PFSK-1 (cell line): ENCODE measurements at regions not wholly inside any gene's neighbourhood (a gene's known extent, or its start where the extent isn't known, plus 50 kb on each side); places are given as distances from the start of the nearest gene placed in this dataset.

Experiments used
- FOXP2 ChIP-seq: optimal IDR thresholded peaks from 2 replicates; pipeline ENCODE3; 2011; ENCODE audit warnings: borderline replicate concordance, control low read depth, inconsistent platforms; ENCODE audit not compliant: insufficient read depth; ENCODE audit errors: extremely low read length, extremely low read depth
- POLR2AphosphoS5 ChIP-seq: IDR thresholded peaks from 2 replicates; pipeline ENCODE4 v1.6.1; 2012; ENCODE audit warnings: low read depth, mild to moderate bottlenecking, control low read depth, low read length, moderate library complexity
- SIN3A ChIP-seq: IDR thresholded peaks from 2 replicates; pipeline ENCODE4 v1.6.1; 2012; ENCODE audit warnings: mild to moderate bottlenecking, low read length, moderate library complexity, borderline replicate concordance; ENCODE audit not compliant: insufficient read depth
- TAF1 ChIP-seq: IDR thresholded peaks from 2 replicates; pipeline ENCODE4 v1.6.1; 2012; ENCODE audit warnings: low read length, control low read depth, borderline replicate concordance; ENCODE audit not compliant: insufficient read depth
- TF ChIP-seq, protein P1 (sequence below), 2 experiments: IDR thresholded peaks; 2 replicates each; pipeline versions ENCODE4 v1.6.1 to v1.8.0; 2011 to 2012; ENCODE audit warnings: low read depth in 2 of 2, low read length in 2 of 2, control low read depth in 1 of 2, inconsistent platforms in 1 of 2, mild to moderate bottlenecking in 1 of 2, moderate library complexity in 1 of 2; ENCODE audit not compliant: insufficient read depth in 1 of 2

- TF ChIP-seq POLR2AphosphoS5 = no peak
- no peak for TF ChIP-seq TAF1
- no peak for TF ChIP-seq FOXP2
- TF ChIP-seq, protein P1, sequence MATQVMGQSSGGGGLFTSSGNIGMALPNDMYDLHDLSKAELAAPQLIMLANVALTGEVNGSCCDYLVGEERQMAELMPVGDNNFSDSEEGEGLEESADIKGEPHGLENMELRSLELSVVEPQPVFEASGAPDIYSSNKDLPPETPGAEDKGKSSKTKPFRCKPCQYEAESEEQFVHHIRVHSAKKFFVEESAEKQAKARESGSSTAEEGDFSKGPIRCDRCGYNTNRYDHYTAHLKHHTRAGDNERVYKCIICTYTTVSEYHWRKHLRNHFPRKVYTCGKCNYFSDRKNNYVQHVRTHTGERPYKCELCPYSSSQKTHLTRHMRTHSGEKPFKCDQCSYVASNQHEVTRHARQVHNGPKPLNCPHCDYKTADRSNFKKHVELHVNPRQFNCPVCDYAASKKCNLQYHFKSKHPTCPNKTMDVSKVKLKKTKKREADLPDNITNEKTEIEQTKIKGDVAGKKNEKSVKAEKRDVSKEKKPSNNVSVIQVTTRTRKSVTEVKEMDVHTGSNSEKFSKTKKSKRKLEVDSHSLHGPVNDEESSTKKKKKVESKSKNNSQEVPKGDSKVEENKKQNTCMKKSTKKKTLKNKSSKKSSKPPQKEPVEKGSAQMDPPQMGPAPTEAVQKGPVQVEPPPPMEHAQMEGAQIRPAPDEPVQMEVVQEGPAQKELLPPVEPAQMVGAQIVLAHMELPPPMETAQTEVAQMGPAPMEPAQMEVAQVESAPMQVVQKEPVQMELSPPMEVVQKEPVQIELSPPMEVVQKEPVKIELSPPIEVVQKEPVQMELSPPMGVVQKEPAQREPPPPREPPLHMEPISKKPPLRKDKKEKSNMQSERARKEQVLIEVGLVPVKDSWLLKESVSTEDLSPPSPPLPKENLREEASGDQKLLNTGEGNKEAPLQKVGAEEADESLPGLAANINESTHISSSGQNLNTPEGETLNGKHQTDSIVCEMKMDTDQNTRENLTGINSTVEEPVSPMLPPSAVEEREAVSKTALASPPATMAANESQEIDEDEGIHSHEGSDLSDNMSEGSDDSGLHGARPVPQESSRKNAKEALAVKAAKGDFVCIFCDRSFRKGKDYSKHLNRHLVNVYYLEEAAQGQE (IDR thresholded peaks at IDR 0.05; ENCODE audit: insufficient read depth in 1 of 2, low read depth in 2 of 2, low read length in 2 of 2) = no peak
- no peak for TF ChIP-seq SIN3A
Observed at GRCh38 chr11:131136486-131136885, 220.2 kb upstream of the SNX19 start.

DNA sequence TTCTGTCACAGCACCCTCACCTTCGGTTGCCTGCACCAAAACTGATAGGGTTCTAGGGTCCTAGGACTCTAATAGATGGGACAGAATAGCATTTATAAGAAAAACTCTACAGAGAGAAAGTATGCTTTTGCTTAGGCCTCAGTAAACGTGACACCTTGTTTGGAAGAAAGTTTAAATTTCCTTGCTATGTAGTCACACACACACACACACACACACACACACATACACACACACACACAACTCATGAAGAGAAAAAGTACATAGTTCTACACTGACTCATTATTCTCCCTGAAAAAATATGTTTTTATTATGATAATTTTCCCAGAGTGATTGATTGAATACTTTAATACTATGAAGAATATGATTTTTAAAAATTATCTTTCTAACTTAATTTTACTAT is 220.8 kb upstream of the SNX19 start:
- TF ChIP-seq POLR2AphosphoS5 = no peak
- no peak for TF ChIP-seq TAF1
- no peak for TF ChIP-seq FOXP2
- TF ChIP-seq SIN3A = no peak
- TF ChIP-seq, protein P1 (IDR thresholded peaks at IDR 0.05; ENCODE audit: insufficient read depth in 1 of 2, low read depth in 2 of 2, low read length in 2 of 2) = no peak

DNA sequence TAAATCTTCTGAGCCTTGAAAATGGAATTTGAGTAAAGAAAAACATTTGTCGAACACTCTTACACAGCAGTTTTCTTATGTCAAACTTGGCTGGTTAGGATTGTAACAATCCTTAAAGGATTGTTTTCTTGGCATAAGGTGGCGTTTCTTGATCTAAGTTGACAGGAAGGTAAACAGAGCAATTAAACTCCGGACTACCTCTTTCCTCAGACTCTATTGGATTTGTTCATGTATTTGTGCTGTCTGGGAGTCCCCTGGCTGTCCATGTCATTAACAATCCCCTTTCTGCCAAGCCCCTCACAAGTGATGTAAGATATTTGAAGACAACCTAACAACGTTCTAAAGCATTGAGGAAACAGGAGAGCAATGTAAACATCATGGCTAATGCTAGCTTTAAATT is 222.5 kb upstream of the SNX19 start:
- no peak for TF ChIP-seq TAF1
- no peak for TF ChIP-seq FOXP2
- no peak for TF ChIP-seq SIN3A
- no peak for TF ChIP-seq POLR2AphosphoS5
- TF ChIP-seq, protein P1 (IDR thresholded peaks at IDR 0.05; ENCODE audit: insufficient read depth in 1 of 2, low read depth in 2 of 2, low read length in 2 of 2) = no peak

- TF ChIP-seq TAF1 (no peak), FOXP2 (no peak), SIN3A (no peak), POLR2AphosphoS5 (no peak)
- TF ChIP-seq, protein P1 (IDR thresholded peaks at IDR 0.05; ENCODE audit: insufficient read depth in 1 of 2, low read depth in 2 of 2, low read length in 2 of 2) = no peak
Observed at GRCh38 chr11:131145791-131146190, 224.6 kb upstream of the NTM start.

DNA sequence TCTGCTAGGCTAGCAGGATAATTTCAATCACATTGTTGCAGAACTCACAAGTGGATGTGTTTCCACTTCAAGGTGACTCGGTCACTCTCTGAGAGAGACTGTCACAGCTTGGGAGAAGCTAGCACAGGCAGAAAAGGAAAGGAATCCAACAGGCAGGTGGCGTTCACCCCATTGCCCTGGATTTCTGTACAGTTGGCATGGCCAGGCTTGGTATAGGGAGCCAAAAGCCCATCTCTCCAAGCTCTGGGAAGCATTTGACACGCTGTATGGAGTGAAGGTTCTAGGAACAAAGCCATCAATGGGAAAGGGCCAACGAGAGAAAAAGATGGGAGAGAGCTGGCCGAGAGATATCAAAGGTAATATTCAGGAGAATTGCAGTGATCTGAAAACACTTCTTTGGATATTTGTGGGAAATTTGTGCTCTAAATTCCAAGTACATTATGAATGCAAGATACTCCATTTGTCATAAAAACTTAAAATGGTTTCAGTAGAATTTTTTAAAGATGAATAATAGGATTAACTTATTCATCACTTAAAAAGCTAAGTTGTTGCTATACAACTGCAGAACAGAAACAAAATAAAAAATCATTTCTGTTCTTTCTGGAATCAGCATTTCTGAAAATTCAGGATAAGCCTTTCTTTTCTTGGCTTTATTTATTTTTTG is 223.5 kb upstream of the NTM start:
- no peak for TF ChIP-seq FOXP2
- no peak for TF ChIP-seq POLR2AphosphoS5
- TF ChIP-seq, protein P1 (IDR thresholded peaks at IDR 0.05; ENCODE audit: insufficient read depth in 1 of 2, low read depth in 2 of 2, low read length in 2 of 2) = no peak
- TF ChIP-seq SIN3A = no peak
- no peak for TF ChIP-seq TAF1
